ENCODE measurements at regions not wholly inside any gene's neighbourhood (a gene's known extent, or its start where the extent isn't known, plus 50 kb on each side); places are given as distances from the start of the nearest gene placed in this dataset.
"Not testable (repeated sequence)": the region's sequence is repeated elsewhere in the genome, so short reads cannot be mapped to it uniquely, and the experiment has no call there.

- no peak for DNase-seq
Observed at GRCh38 chr3:35950021-35950420, 310.7 kb downstream of the ARPP21 start.

- DNase-seq, result no peak
Observed at GRCh38 chr3:35954413-35954812, 315.1 kb downstream of the ARPP21 start.

GRCh38 chr3:35965908-35966307, 326.6 kb downstream of the ARPP21 start:
- no peak for DNase-seq

GRCh38 chr3:35966629-35967464, 327.5 kb downstream of the ARPP21 start:
- DNase-seq, result no peak

- DNase-seq, result no peak
Observed at GRCh38 chr3:35968043-35968622, 328.8 kb downstream of the ARPP21 start.

- no peak for DNase-seq
Observed at GRCh38 chr3:35969406-35969805, 330.1 kb downstream of the ARPP21 start.

GRCh38 chr3:35970793-35971192, 331.5 kb downstream of the ARPP21 start:
- no peak for DNase-seq

GRCh38 chr3:35971686-35972085, 332.4 kb downstream of the ARPP21 start:
- DNase-seq, result no peak

GRCh38 chr3:35974872-35975271, 335.5 kb downstream of the ARPP21 start:
- no peak for DNase-seq

GRCh38 chr3:35986161-35986560, 346.8 kb downstream of the ARPP21 start:
- no peak for DNase-seq

GRCh38 chr3:35987386-35987785, 348.1 kb downstream of the ARPP21 start:
- no peak for DNase-seq

- DNase-seq, result no peak
Observed at GRCh38 chr3:35992041-35992440, 352.7 kb downstream of the ARPP21 start.

- DNase-seq, result no peak
Observed at GRCh38 chr3:36011791-36012190, 368.5 kb upstream of the STAC start.

GRCh38 chr3:36013425-36013824, 366.9 kb upstream of the STAC start:
- no peak for DNase-seq

GRCh38 chr3:36025232-36025631, 355.1 kb upstream of the STAC start:
- no peak for DNase-seq

GRCh38 chr3:36032180-36033047, 347.9 kb upstream of the STAC start:
- no peak for DNase-seq

GRCh38 chr3:36058404-36059030, 321.8 kb upstream of the STAC start:
- DNase-seq, result no peak

- DNase-seq, result no peak
Observed at GRCh38 chr3:36060950-36061349, 319.4 kb upstream of the STAC start.

- no peak for DNase-seq
Observed at GRCh38 chr3:36063992-36064391, 316.3 kb upstream of the STAC start.

- DNase-seq, result no peak
Observed at GRCh38 chr3:36065321-36065720, 315.0 kb upstream of the STAC start.

- no peak for DNase-seq
Observed at GRCh38 chr3:36075491-36075890, 304.8 kb upstream of the STAC start.

- DNase-seq, result no peak
Observed at GRCh38 chr3:36077320-36077719, 303.0 kb upstream of the STAC start.

- DNase-seq, result not testable (repeated sequence)
Observed at GRCh38 chr3:36082958-36083357, 297.3 kb upstream of the STAC start.

Measured in activated CD8-positive, alpha-beta memory T cell treated with anti-CD3 and anti-CD28 coated beads for 24 hours (primary cell).